Endodermal cell (in vitro differentiated cells): ENCODE measurements at regions not wholly inside any gene's neighbourhood (a gene's known extent, or its start where the extent isn't known, plus 50 kb on each side); places are given as distances from the start of the nearest gene placed in this dataset.

Source experiments
- DNase-seq: peaks from one replicate; pipeline ENCODE4 v3.0.0-alpha.2; 2017
- H3K27ac ChIP-seq: 2 replicates; pipeline ENCODE4 v1.5.1; 2013; ENCODE audit warnings: mild to moderate bottlenecking, low read depth, low read length, moderate library complexity
- H3K27me3 ChIP-seq: 2 replicates; pipeline ENCODE4 v1.6.1; 2013; ENCODE audit warnings: mild to moderate bottlenecking, low read length, moderate library complexity; ENCODE audit not compliant: insufficient read depth, control insufficient read depth, poor library complexity, severe bottlenecking
- H3K36me3 ChIP-seq: 2 replicates; pipeline ENCODE4 v1.7.0; 2013; ENCODE audit warnings: mild to moderate bottlenecking, low read length, moderate library complexity; ENCODE audit not compliant: control insufficient read depth, insufficient read depth
- H3K4me1 ChIP-seq: one replicate; pipeline ENCODE4 v1.7.0; 2013; ENCODE audit warnings: low read length; ENCODE audit not compliant: control insufficient read depth, insufficient read depth
- H3K4me3 ChIP-seq: 2 replicates; pipeline ENCODE4 v1.5.1; 2013; ENCODE audit warnings: mild to moderate bottlenecking, low read length, moderate library complexity
- H3K9ac ChIP-seq: 2 replicates; pipeline ENCODE4 v1.6.1; 2013; ENCODE audit warnings: mild to moderate bottlenecking, low read length, moderate library complexity; ENCODE audit not compliant: poor library complexity, severe bottlenecking; ENCODE audit errors: extremely low read depth
- H3K9me3 ChIP-seq: 2 replicates; pipeline ENCODE4 v1.6.1; 2013; ENCODE audit warnings: mild to moderate bottlenecking, low read length, moderate library complexity; ENCODE audit not compliant: control insufficient read depth
- H3K27ac Mint-ChIP-seq: 2 replicates; pipeline ENCODE4 v1.8.0; 2020; ENCODE audit warnings: mixed read lengths
- H3K27me3 Mint-ChIP-seq: 2 replicates; pipeline ENCODE4 v1.8.0; 2021; ENCODE audit warnings: mild to moderate bottlenecking, mixed read lengths; ENCODE audit not compliant: insufficient read depth
- H3K36me3 Mint-ChIP-seq: 2 replicates; pipeline ENCODE4 v1.8.0; 2020; ENCODE audit warnings: low read depth, mixed read lengths
- H3K4me1 Mint-ChIP-seq: 2 replicates; pipeline ENCODE4 v1.8.0; 2020; ENCODE audit warnings: mixed read lengths
- H3K4me3 Mint-ChIP-seq: 2 replicates; pipeline ENCODE4 v1.8.0; 2020; ENCODE audit warnings: mild to moderate bottlenecking, moderate library complexity, mixed read lengths
- H3K9me3 Mint-ChIP-seq: 2 replicates; pipeline ENCODE4 v1.8.0; 2020; ENCODE audit warnings: mild to moderate bottlenecking, mixed read lengths
- CTCF ChIP-seq: fragments of 200-600 bp; sonication (generic); conservative IDR thresholded peaks from 2 replicates; pipeline ENCODE4 v1.5.0; 2021; ENCODE audit warnings: antibody characterized with exemption, mild to moderate bottlenecking
- WGBS, 2 experiments: methylation state at CpG; one replicate each; pipeline versions ENCODE4 v1.1.5 to v1.1.7; 2013; ENCODE audit warnings: missing lambda C conversion rate in 2 of 2, mixed read lengths in 1 of 2; ENCODE audit not compliant: insufficient coverage in 1 of 2, insufficient read length in 1 of 2; 5-methylcytosine and 5-hydroxymethylcytosine counted together

DNA sequence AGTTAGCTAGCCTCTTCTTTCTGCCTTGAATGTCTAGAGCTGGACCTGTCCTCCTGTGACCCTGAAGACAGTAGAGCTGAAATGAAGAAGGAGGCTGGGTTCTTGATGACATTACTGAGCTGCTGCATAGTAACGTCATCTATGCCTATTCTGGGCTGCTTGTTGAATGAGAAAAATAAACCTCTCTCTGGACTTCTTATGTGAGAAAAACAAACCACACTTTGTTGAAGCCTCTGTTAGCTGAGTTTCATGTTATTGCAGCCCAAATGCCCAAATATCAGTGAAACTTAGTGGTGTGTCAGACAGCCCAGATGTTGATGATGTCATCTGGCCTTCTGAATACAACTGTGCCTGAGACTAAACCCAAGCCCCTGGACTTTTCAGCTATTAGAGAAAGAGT is 67.0 kb upstream of the MAX start:
- Mint-ChIP-seq H3K27ac (no peak overlapping the region), H3K4me1 (peaks cover 15% of the 10 kb centered on the region), H3K4me3 (no peak overlapping the region), H3K9me3 (no peaks in the 10 kb centered on the region), H3K36me3 (no peaks in the 10 kb centered on the region), H3K27me3 (peaks cover 10% of the 10 kb centered on the region)
- Histone ChIP-seq H3K27ac (no peak overlapping the region), H3K9ac (no peak overlapping the region), H3K27me3 (no peaks in the 10 kb centered on the region), H3K4me3 (no peak overlapping the region), H3K4me1 (peaks cover 6% of the 10 kb centered on the region), H3K36me3 (no peaks in the 10 kb centered on the region), H3K9me3 (no peaks in the 10 kb centered on the region)
- 63 to 89% methylated on average over 1 of the region's 1 CpG for WGBS, 2 experiments
- no peak for TF ChIP-seq CTCF
- no peak for DNase-seq

DNA sequence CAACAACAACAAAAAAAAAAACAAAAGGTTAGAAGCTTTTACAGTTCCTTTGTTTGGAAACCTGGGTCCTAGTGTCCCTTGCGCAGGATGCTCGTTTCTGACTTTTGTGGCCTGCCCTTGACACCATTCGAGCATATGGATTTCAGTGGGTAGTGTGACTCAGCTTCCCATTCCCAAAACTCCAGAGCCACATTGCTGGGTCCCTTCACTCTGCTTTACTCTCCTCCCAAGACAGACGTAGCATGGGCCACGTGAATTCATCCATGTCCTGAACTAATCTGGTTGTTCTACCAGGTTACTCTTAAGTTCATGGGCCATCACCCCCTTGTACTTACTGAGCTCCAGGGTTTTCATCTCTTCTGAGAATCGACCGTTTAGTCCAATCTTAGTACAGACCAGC is 68.0 kb upstream of the MAX start:
- H3K4me1 Mint-ChIP-seq: peaks cover 15% of the 10 kb centered on the region
- peaks cover 10% of the 10 kb centered on the region for H3K27me3 Mint-ChIP-seq
- Histone ChIP-seq H3K4me1 (peaks cover 6% of the 10 kb centered on the region), H3K36me3 (no peaks in the 10 kb centered on the region), H3K27ac (no peak overlapping the region), H3K9me3 (no peaks in the 10 kb centered on the region), H3K4me3 (no peak overlapping the region), H3K9ac (no peak overlapping the region), H3K27me3 (no peaks in the 10 kb centered on the region)
- no peak overlapping the region for H3K4me3 Mint-ChIP-seq
- H3K27ac Mint-ChIP-seq: no peak overlapping the region
- 83 to 96% methylated on average over 5 to 7 of the region's 7 CpGs for WGBS, 2 experiments
- DNase-seq: no peak
- H3K36me3 Mint-ChIP-seq: no peaks in the 10 kb centered on the region
- no peak for TF ChIP-seq CTCF
- no peaks in the 10 kb centered on the region for H3K9me3 Mint-ChIP-seq

GRCh38 chr14:65170768-65171507 is 68.6 kb upstream of the MAX start:
- H3K36me3 Mint-ChIP-seq: no peaks in the 10 kb centered on the region
- no peak overlapping the region for H3K9ac ChIP-seq
- no peaks in the 10 kb centered on the region for H3K36me3 ChIP-seq
- no peak overlapping the region for H3K27ac Mint-ChIP-seq
- H3K4me3 ChIP-seq: no peak overlapping the region
- no peaks in the 10 kb centered on the region for H3K9me3 ChIP-seq
- peak; percentile 75 for TF ChIP-seq CTCF
- peaks cover 12% of the 10 kb centered on the region for H3K27me3 Mint-ChIP-seq
- no peaks in the 10 kb centered on the region for H3K27me3 ChIP-seq
- 41 to 46% methylated on average over 5 to 15 of the region's 17 CpGs for WGBS, 2 experiments
- no peaks in the 10 kb centered on the region for H3K9me3 Mint-ChIP-seq
- H3K4me1 ChIP-seq: peaks cover 6% of the 10 kb centered on the region
- H3K4me1 Mint-ChIP-seq: peaks cover 15% of the 10 kb centered on the region
- DNase-seq: peak; percentile 91
- no peak overlapping the region for H3K4me3 Mint-ChIP-seq
- no peak overlapping the region for H3K27ac ChIP-seq
